ENCODE measurements at regions not wholly inside any gene's neighbourhood (a gene's known extent, or its start where the extent isn't known, plus 50 kb on each side); places are given as distances from the start of the nearest gene placed in this dataset.
"Not testable (repeated sequence)": the region's sequence is repeated elsewhere in the genome, so short reads cannot be mapped to it uniquely, and the experiment has no call there.

- DNase-seq (ENCODE audit: low spot score in 2 of 2) (no peak), ATAC-seq (no peak)
- Mint-ChIP-seq H3K4me3 (no peak overlapping the region), H3K27ac (no peak overlapping the region), H3K36me3 (no peaks in the 10 kb centered on the region), H3K9me3 (no peaks in the 10 kb centered on the region), H3K4me1 (peaks cover 3% of the 10 kb centered on the region)
These were observed 262.9 kb upstream of the SDK2 start for GRCh38 chr17:73906896-73907870.

DNA sequence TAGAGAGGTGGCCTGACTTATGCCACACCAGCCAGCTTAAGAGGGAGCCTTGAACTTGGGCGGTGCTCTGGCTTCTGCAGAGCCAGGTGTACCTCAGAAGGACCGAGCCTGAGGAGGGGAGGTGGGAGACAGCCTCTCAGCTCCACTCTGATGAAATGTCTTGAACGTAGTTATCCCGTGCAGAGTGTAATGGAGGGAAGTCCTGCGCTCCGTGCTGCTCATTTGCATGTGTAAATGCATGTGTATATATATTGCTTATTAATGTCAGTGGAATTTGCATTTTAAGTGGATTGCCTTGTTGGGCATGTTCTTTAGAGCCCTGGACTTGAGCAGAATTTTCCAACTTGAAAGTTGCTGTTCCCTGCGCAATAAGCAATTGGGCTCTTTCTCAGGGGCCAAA, 264.9 kb upstream of the SDK2 start:
- ATAC-seq (no peak), DNase-seq (ENCODE audit: low spot score in 2 of 2) (no peak)
- no peak overlapping the region for H3K27ac Mint-ChIP-seq
- H3K4me3 Mint-ChIP-seq, result no peak overlapping the region
- H3K36me3 Mint-ChIP-seq, result no peaks in the 10 kb centered on the region
- no peaks in the 10 kb centered on the region for H3K4me1 Mint-ChIP-seq
- H3K9me3 Mint-ChIP-seq, result no peaks in the 10 kb centered on the region

- ATAC-seq (no peak), DNase-seq (ENCODE audit: low spot score in 2 of 2) (no peak)
- no peaks in the 10 kb centered on the region for H3K9me3 Mint-ChIP-seq
These were observed 266.0 kb upstream of the SDK2 start for GRCh38 chr17:73910206-73910605.

GRCh38 chr17:73910821-73911515, 266.7 kb upstream of the SDK2 start:
- H3K9me3 Mint-ChIP-seq, result no peaks in the 10 kb centered on the region
- H3K27ac Mint-ChIP-seq, result no peak overlapping the region
- H3K36me3 Mint-ChIP-seq, result no peaks in the 10 kb centered on the region
- no peak overlapping the region for H3K4me3 Mint-ChIP-seq
- H3K4me1 Mint-ChIP-seq, result no peaks in the 10 kb centered on the region
- ATAC-seq (no peak), DNase-seq (ENCODE audit: low spot score in 2 of 2) (no peak)

More at GRCh38 chr17:73910206-73910605, 266.0 kb upstream of the SDK2 start:
- H3K4me3 Mint-ChIP-seq, result no peak overlapping the region
- H3K27ac Mint-ChIP-seq, result no peak overlapping the region
- H3K36me3 Mint-ChIP-seq, result no peaks in the 10 kb centered on the region
- H3K4me1 Mint-ChIP-seq, result no peaks in the 10 kb centered on the region

- no peaks in the 10 kb centered on the region for H3K9me3 Mint-ChIP-seq
- no peak overlapping the region for H3K27ac Mint-ChIP-seq
- no peaks in the 10 kb centered on the region for H3K4me1 Mint-ChIP-seq
- ATAC-seq, result no peak
- H3K4me3 Mint-ChIP-seq, result no peak overlapping the region
- no peaks in the 10 kb centered on the region for H3K36me3 Mint-ChIP-seq
- no peak for DNase-seq (ENCODE audit: low spot score in 2 of 2)
These were observed 267.6 kb upstream of the SDK2 start for GRCh38 chr17:73911726-73912372.

DNA sequence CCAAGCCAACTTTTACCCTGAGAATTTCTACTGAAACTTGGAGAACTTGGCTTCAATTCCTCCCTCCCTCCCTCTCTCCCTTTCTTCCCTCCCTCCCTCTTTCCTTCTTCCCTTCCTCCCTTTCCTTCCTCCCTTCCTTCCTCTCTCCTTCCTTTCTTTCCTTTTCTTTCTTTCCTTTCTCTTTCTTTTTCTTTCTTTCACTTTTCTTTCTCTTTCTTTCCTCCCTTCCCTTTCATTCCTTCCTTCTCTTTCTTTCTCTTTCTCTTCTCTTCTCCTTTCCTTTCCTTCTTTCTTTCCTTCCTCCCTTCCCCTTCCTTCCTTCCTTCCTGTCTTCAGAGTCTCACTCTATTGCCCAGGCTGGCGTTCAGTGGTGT, 268.1 kb upstream of the SDK2 start:
- no peak for DNase-seq (ENCODE audit: low spot score in 2 of 2)
- Mint-ChIP-seq H3K4me3 (no peak overlapping the region), H3K4me1 (no peaks in the 10 kb centered on the region), H3K9me3 (no peaks in the 10 kb centered on the region), H3K27ac (no peak overlapping the region), H3K36me3 (no peaks in the 10 kb centered on the region)
- no peak for ATAC-seq

GRCh38 chr17:73914536-73915274, 270.5 kb upstream of the SDK2 start:
- no peak overlapping the region for H3K27ac Mint-ChIP-seq
- ATAC-seq, result no peak
- no peaks in the 10 kb centered on the region for H3K36me3 Mint-ChIP-seq
- H3K4me1 Mint-ChIP-seq, result no peaks in the 10 kb centered on the region
- DNase-seq (ENCODE audit: low spot score in 2 of 2), result no peak
- H3K9me3 Mint-ChIP-seq, result no peaks in the 10 kb centered on the region
- no peak overlapping the region for H3K4me3 Mint-ChIP-seq

- not testable (repeated sequence) for H3K9me3 Mint-ChIP-seq; H3K27ac Mint-ChIP-seq; H3K4me3 Mint-ChIP-seq; DNase-seq (ENCODE audit: low spot score in 2 of 2); ATAC-seq; H3K36me3 Mint-ChIP-seq; H3K4me1 Mint-ChIP-seq
These were observed 274.8 kb upstream of the SDK2 start for GRCh38 chr17:73919033-73919432.

DNA sequence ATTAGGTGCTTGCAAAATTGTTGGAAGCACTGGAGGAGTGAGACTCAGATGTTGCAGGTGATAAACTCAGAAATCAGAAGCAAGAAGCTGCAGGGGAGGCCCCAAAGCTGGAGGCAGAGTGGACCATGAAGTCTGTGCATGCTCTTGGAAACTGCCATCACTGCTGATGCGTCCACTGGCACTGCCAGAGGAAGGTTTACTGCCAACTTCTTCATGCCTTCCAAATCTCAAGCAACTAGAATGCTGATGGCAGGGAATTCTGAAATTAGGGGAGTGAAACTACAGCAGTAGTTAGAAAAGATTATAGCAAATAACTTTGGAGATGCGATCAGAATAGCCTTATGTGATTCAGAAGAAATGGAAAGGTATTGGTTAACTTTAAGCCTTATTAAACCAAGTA, 277.1 kb upstream of the SDK2 start:
- no peak for DNase-seq (ENCODE audit: low spot score in 2 of 2)
- no peak overlapping the region for H3K27ac Mint-ChIP-seq
- H3K4me3 Mint-ChIP-seq, result no peak overlapping the region
- no peak for ATAC-seq
- H3K4me1 Mint-ChIP-seq, result peaks cover 5% of the 10 kb centered on the region
- no peaks in the 10 kb centered on the region for H3K9me3 Mint-ChIP-seq
- H3K36me3 Mint-ChIP-seq, result no peaks in the 10 kb centered on the region

DNA sequence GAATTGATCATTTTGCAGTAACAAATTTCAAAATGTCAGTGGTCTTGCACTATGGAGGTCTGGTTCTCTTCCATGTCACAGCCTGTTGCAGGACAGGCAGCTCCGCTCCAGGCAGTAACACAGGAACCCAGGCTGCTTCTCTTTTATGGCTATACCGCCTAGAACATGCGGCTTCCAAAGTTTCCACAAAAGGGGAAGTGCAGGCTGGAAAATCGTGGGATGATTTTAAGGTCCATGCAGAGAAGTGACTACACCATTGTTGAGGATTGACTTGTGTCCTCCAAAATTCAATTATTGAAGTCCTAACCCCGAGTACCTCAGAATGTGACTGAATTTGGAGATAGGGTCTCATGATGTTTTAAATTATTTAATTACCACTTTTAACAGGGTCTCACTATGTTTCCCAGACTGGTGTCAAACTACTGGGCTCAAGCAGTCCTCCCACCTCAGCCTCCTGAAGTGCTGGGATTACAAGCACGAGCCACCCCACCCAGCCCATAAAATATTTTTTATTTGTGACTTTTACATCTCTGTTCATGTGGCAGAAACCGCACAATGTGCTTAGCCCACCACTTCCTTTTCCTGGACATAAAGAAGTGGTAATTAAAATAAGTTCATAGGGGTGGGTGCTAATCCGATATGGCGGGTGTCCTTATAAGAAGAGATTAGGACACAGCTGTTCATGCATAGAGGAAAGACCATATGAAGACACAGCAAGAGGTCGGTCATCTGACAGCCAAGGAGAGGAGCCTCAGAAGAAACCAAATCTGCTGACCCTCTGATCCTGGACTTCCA, 279.2 kb upstream of the RPL38 start:
- Mint-ChIP-seq H3K36me3 (no peaks in the 10 kb centered on the region), H3K9me3 (no peaks in the 10 kb centered on the region), H3K27ac (no peak overlapping the region), H3K4me3 (no peak overlapping the region), H3K4me1 (peaks cover 5% of the 10 kb centered on the region)
- DNase-seq (ENCODE audit: low spot score in 2 of 2) (peak in 1 of 2 donors; percentile 22), ATAC-seq (no peak)

DNA sequence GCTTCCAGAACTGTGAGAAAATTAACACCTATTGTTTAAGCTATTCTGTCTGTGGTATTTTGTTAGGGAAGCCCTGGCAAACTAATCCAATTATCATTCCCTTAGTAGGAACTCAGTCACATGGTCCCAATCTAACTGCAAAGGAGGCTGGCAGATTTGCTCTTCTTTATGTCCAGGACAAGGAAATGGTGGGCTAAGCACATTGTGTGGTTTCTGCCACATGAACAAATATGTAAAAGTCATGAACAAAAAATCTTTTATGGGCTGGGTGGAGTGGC, 278.6 kb upstream of the RPL38 start:
- Mint-ChIP-seq H3K4me3 (no peak overlapping the region), H3K27ac (no peak overlapping the region), H3K4me1 (peaks cover 5% of the 10 kb centered on the region), H3K36me3 (no peaks in the 10 kb centered on the region), H3K9me3 (no peaks in the 10 kb centered on the region)
- ATAC-seq, result no peak
- peak in 1 of 2 donors; percentile 8 for DNase-seq (ENCODE audit: low spot score in 2 of 2)

GRCh38 chr17:73929860-73930430, 273.5 kb upstream of the RPL38 start:
- Mint-ChIP-seq H3K4me3 (no peak overlapping the region), H3K4me1 (peaks cover 2% of the 10 kb centered on the region), H3K27ac (no peak overlapping the region), H3K36me3 (no peaks in the 10 kb centered on the region), H3K9me3 (no peaks in the 10 kb centered on the region)
- peak in 1 of 2 donors; percentile 18 for DNase-seq (ENCODE audit: low spot score in 2 of 2)
- ATAC-seq, result no peak

DNA sequence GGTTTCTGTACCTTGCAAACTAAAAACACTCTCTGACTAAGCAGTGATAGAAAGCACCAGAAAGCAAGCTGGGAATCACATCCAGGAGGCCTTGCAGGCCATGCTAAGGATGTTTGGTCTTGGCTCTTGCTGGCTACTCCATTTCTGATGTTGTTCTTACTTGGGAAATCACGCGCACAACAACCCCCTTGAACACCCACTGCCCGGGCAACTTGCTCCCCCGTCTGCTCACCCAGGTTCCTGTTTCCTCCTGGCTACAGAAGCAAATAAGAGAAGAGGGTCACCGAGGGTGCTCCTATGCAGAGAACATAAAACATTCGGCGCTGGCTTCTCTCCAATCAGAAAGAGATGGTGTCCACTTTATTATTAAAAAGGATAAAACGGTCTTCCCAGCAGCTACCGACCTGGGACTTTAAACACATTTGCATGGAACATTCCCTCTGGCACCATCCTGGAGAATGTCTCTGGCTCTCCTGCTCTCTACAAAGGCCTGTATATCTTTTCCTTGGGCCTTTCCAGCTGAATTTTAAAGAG, 271.2 kb upstream of the RPL38 start:
- DNase-seq (ENCODE audit: low spot score in 2 of 2), result peak in 1 of 2 donors; percentile 30
- Mint-ChIP-seq H3K27ac (no peak overlapping the region), H3K4me1 (no peaks in the 10 kb centered on the region), H3K4me3 (no peak overlapping the region), H3K36me3 (no peaks in the 10 kb centered on the region), H3K9me3 (no peaks in the 10 kb centered on the region)
- ATAC-seq, result no peak

- no peak for ATAC-seq
- Mint-ChIP-seq H3K4me3 (no peak overlapping the region), H3K36me3 (no peaks in the 10 kb centered on the region), H3K9me3 (no peaks in the 10 kb centered on the region), H3K4me1 (no peaks in the 10 kb centered on the region), H3K27ac (no peak overlapping the region)
- no peak for DNase-seq (ENCODE audit: low spot score in 2 of 2)
These were observed 270.2 kb upstream of the RPL38 start for GRCh38 chr17:73933164-73933766.
